IPS-NIHi7 (cell line): ENCODE measurements at regions not wholly inside any gene's neighbourhood (a gene's known extent, or its start where the extent isn't known, plus 50 kb on each side); places are given as distances from the start of the nearest gene placed in this dataset.
"Not testable (repeated sequence)": the region's sequence is repeated elsewhere in the genome, so short reads cannot be mapped to it uniquely, and the experiment has no call there.

Experiments used
- DNase-seq: peaks from one replicate; pipeline ENCODE4 v3.0.0; 2012; ENCODE audit warnings: mixed read lengths; ENCODE audit errors: extremely low spot score

GRCh38 chr10:123270221-123270620 is 116.0 kb downstream of the BUB3 start:
- no peak for DNase-seq

- DNase-seq: no peak
Observed at GRCh38 chr10:123270806-123271205, 116.6 kb downstream of the BUB3 start.

GRCh38 chr10:123272171-123272570 is 118.0 kb downstream of the BUB3 start:
- DNase-seq: peak; percentile 31

- DNase-seq: peak; percentile 26
Observed at GRCh38 chr10:123274306-123275135, 120.3 kb downstream of the BUB3 start.

GRCh38 chr10:123275136-123275564 is 120.9 kb downstream of the BUB3 start:
- no peak for DNase-seq

GRCh38 chr10:123278445-123278844 is 124.2 kb downstream of the BUB3 start:
- DNase-seq: no peak

- not testable (repeated sequence) for DNase-seq
Observed at GRCh38 chr10:123283371-123283770, 129.2 kb downstream of the BUB3 start.

GRCh38 chr10:123284022-123284421 is 129.8 kb downstream of the BUB3 start:
- peak; percentile 34 for DNase-seq

- DNase-seq: no peak
Observed at GRCh38 chr10:123287594-123288247, 133.5 kb downstream of the BUB3 start.

- no peak for DNase-seq
Observed at GRCh38 chr10:123289432-123289831, 135.2 kb downstream of the BUB3 start.

GRCh38 chr10:123294109-123294508 is 139.9 kb downstream of the BUB3 start:
- DNase-seq: no peak

GRCh38 chr10:123294886-123295285 is 140.7 kb downstream of the BUB3 start:
- DNase-seq: no peak

GRCh38 chr10:123295644-123296043 is 141.4 kb downstream of the BUB3 start:
- DNase-seq: no peak

- no peak for DNase-seq
Observed at GRCh38 chr10:123297175-123297574, 143.0 kb downstream of the BUB3 start.

GRCh38 chr10:123298583-123298982 is 144.4 kb downstream of the BUB3 start:
- no peak for DNase-seq

- DNase-seq: no peak
Observed at GRCh38 chr10:123299598-123299997, 145.4 kb downstream of the BUB3 start.

GRCh38 chr10:123301077-123301857 is 147.1 kb downstream of the BUB3 start:
- DNase-seq: peak; percentile 53

GRCh38 chr10:123303581-123304337 is 149.6 kb downstream of the BUB3 start:
- no peak for DNase-seq

- no peak for DNase-seq
Observed at GRCh38 chr10:123305671-123306070, 151.5 kb downstream of the BUB3 start.

GRCh38 chr10:123306290-123306689 is 152.1 kb downstream of the BUB3 start:
- no peak for DNase-seq

GRCh38 chr10:123309731-123310130 is 155.5 kb downstream of the BUB3 start:
- no peak for DNase-seq

- DNase-seq: no peak
Observed at GRCh38 chr10:123316776-123317175, 162.6 kb downstream of the BUB3 start.
